Skeletal muscle tissue (tissue), 3 donors: ENCODE measurements at regions not wholly inside any gene's neighbourhood (a gene's known extent, or its start where the extent isn't known, plus 50 kb on each side); places are given as distances from the start of the nearest gene placed in this dataset.

Experiments used
- H3K27ac ChIP-seq: one replicate; pipeline ENCODE4 v1.7.0; 2013; ENCODE audit warnings: mild to moderate bottlenecking, low read depth, low read length, inconsistent platforms
- H3K27me3 ChIP-seq, 3 donors: one replicate each; pipeline ENCODE4 v1.7.0; 2013; ENCODE audit warnings: low read length in 3 of 3; ENCODE audit not compliant: control insufficient read depth in 3 of 3, insufficient read depth in 3 of 3
- H3K36me3 ChIP-seq, 3 donors: one replicate each; pipeline ENCODE4 v1.7.0; 2013; ENCODE audit warnings: low read length in 3 of 3; ENCODE audit not compliant: control insufficient read depth in 3 of 3, insufficient read depth in 3 of 3
- H3K4me1 ChIP-seq, 3 donors: one replicate each; pipeline ENCODE4 v1.7.0; 2013; ENCODE audit warnings: low read length in 3 of 3, mild to moderate bottlenecking in 3 of 3; ENCODE audit not compliant: control insufficient read depth in 3 of 3, insufficient read depth in 3 of 3
- H3K4me3 ChIP-seq, 3 donors: one replicate each; pipeline ENCODE4 v1.7.0; 2013; ENCODE audit warnings: low read length in 3 of 3
- H3K9ac ChIP-seq, 3 donors: one replicate each; pipeline ENCODE4 v1.7.0; 2013; ENCODE audit warnings: low read length in 3 of 3, mild to moderate bottlenecking in 3 of 3, moderate library complexity in 2 of 3, low read depth in 1 of 3
- H3K9me3 ChIP-seq, 3 donors: one replicate each; pipeline ENCODE4 v1.7.0; 2013; ENCODE audit warnings: low read length in 3 of 3; ENCODE audit not compliant: control insufficient read depth in 3 of 3
- donor health status: Osteomylitis.

- H3K9me3 ChIP-seq, result no peaks in the 10 kb centered on the region
- no peak overlapping the region for H3K27ac ChIP-seq
- H3K4me1 ChIP-seq, result peaks cover 0 to 12% (median 6%) of the 10 kb centered on the region in 3 donors
- H3K27me3 ChIP-seq, result peaks cover 0 to 13% (median 4%) of the 10 kb centered on the region in 3 donors
- no peak overlapping the region for H3K9ac ChIP-seq
- no peak overlapping the region for H3K4me3 ChIP-seq
- no peaks in the 10 kb centered on the region for H3K36me3 ChIP-seq
Measured at GRCh38 chr6:169913096-169913638, 161.7 kb downstream of the ERMARD start.

GRCh38 chr6:169912266-169913095 lies 161.1 kb downstream of the ERMARD start:
- Histone ChIP-seq H3K4me1 (peaks cover 0 to 12% (median 8%) of the 10 kb centered on the region in 3 donors), H3K36me3 (no peaks in the 10 kb centered on the region), H3K4me3 (no peak overlapping the region), H3K9me3 (no peaks in the 10 kb centered on the region), H3K27ac (no peak overlapping the region), H3K27me3 (peaks cover 0 to 12% (median 3%) of the 10 kb centered on the region in 3 donors), H3K9ac (no peak overlapping the region)

GRCh38 chr6:169911264-169912263 lies 160.1 kb downstream of the ERMARD start:
- H3K4me1 ChIP-seq, result peaks cover 2 to 19% (median 16%) of the 10 kb centered on the region in 3 donors
- no peak overlapping the region for H3K27ac ChIP-seq
- H3K27me3 ChIP-seq, result peaks cover 0 to 8% (median 5%) of the 10 kb centered on the region in 3 donors
- no peaks in the 10 kb centered on the region for H3K9me3 ChIP-seq
- no peaks in the 10 kb centered on the region for H3K36me3 ChIP-seq
- H3K9ac ChIP-seq, result no peak overlapping the region
- no peak overlapping the region for H3K4me3 ChIP-seq

- no peaks in the 10 kb centered on the region for H3K36me3 ChIP-seq
- no peak overlapping the region for H3K27ac ChIP-seq
- peaks cover 7 to 17% (median 15%) of the 10 kb centered on the region in 3 donors for H3K4me1 ChIP-seq
- peaks cover 0 to 11% (median 4%) of the 10 kb centered on the region in 3 donors for H3K27me3 ChIP-seq
- H3K4me3 ChIP-seq, result no peak overlapping the region
- no peaks in the 10 kb centered on the region for H3K9me3 ChIP-seq
- no peak overlapping the region for H3K9ac ChIP-seq
Measured at GRCh38 chr6:169909113-169909512, 157.7 kb downstream of the ERMARD start.

- peaks cover 0 to 11% (median 4%) of the 10 kb centered on the region in 3 donors for H3K27me3 ChIP-seq
- H3K27ac ChIP-seq, result no peak overlapping the region
- peaks cover 7 to 17% (median 15%) of the 10 kb centered on the region in 3 donors for H3K4me1 ChIP-seq
- no peak overlapping the region for H3K9ac ChIP-seq
- no peaks in the 10 kb centered on the region for H3K9me3 ChIP-seq
- H3K36me3 ChIP-seq, result no peaks in the 10 kb centered on the region
- H3K4me3 ChIP-seq, result no peak overlapping the region
Measured at GRCh38 chr6:169908403-169908933, 157.0 kb downstream of the ERMARD start.

- Histone ChIP-seq H3K4me1 (peaks cover 7 to 17% (median 15%) of the 10 kb centered on the region in 3 donors), H3K4me3 (no peak overlapping the region), H3K9ac (no peak overlapping the region), H3K9me3 (no peaks in the 10 kb centered on the region), H3K36me3 (no peaks in the 10 kb centered on the region), H3K27me3 (peaks cover 0 to 11% (median 4%) of the 10 kb centered on the region in 3 donors), H3K27ac (no peak overlapping the region)
Measured at GRCh38 chr6:169907419-169908115, 156.1 kb downstream of the ERMARD start.

GRCh38 chr6:169906688-169907418 lies 155.4 kb downstream of the ERMARD start:
- Histone ChIP-seq H3K36me3 (no peaks in the 10 kb centered on the region), H3K27me3 (peaks cover 0 to 11% (median 4%) of the 10 kb centered on the region in 3 donors), H3K9me3 (no peaks in the 10 kb centered on the region), H3K9ac (no peak overlapping the region), H3K4me3 (no peak overlapping the region), H3K27ac (no peak overlapping the region), H3K4me1 (peaks cover 7 to 17% (median 15%) of the 10 kb centered on the region in 3 donors)

GRCh38 chr6:169906004-169906687 lies 154.7 kb downstream of the ERMARD start:
- H3K4me1 ChIP-seq, result peaks cover 7 to 17% (median 15%) of the 10 kb centered on the region in 3 donors
- no peaks in the 10 kb centered on the region for H3K9me3 ChIP-seq
- no peak overlapping the region for H3K27ac ChIP-seq
- H3K4me3 ChIP-seq, result no peak overlapping the region
- H3K27me3 ChIP-seq, result peaks cover 0 to 11% (median 4%) of the 10 kb centered on the region in 3 donors
- H3K9ac ChIP-seq, result no peak overlapping the region
- no peaks in the 10 kb centered on the region for H3K36me3 ChIP-seq
